ENCODE measurements at regions not wholly inside any gene's neighbourhood (a gene's known extent, or its start where the extent isn't known, plus 50 kb on each side); places are given as distances from the start of the nearest gene placed in this dataset.

DNA sequence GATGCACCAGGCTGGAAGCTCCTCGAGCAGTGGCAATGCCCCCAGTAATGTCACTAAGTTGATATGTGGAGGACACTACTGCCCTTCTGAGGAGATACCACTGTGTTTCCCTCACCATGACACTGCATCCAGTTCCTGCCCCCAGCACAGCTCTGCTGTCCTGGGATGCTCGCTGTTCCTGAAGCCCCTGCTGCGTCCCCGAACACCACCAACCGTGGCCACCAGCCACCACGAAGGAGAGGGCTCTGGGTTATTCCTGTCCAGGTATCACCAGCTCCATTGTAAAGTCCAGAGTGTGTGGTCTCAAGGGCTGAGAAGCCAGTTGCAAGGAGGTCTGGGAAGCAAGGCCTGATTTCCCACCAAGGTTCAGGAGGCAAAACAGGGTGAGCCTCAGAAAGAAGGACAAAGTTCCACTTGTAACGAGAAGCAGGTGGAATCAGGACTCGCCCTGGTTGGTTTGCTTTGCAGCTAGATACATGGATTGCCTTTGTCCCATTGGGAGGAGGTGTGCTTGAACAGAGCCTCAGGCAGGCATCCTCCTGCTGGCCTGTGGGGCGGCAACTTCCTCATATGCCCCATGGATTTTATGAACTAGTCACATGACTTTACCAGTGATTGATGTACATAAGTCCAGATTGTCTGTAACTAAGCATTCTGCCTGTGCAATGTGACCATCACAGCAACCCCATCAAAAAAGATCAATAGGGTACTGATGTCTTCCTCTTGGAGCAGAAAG lies 427.0 kb upstream of the VSTM2A start:
- no peak overlapping the region for H3K4me3 ChIP-seq (ENCODE audit: low read length)
- DNase-seq (ENCODE audit: low read depth): no peak
- no peak for TF ChIP-seq CTCF (conservative IDR thresholded peaks at IDR 0.05; ENCODE audit: low read depth, low read length)

DNA sequence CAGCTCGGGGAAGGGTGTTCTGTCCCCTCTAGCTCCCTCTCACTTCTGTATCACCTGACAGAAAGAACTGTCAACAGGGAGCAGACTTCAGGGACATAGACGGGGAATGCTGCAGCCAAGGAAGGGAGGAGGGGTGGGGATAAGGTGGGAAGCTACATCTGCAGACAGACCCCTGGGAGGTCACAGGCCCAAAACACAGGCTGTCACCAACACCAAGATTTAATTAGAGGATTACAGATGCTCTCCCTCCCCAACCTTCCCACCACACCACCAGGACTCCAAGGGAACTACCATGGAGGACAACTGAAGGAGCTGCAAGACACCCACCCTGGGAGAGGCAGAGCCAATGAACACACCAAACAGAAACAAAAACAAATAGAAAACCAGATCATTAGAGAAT lies 425.2 kb upstream of the VSTM2A start:
- TF ChIP-seq CTCF (conservative IDR thresholded peaks at IDR 0.05; ENCODE audit: low read depth, low read length): no peak
- no peak overlapping the region for H3K4me3 ChIP-seq (ENCODE audit: low read length)
- no peak for DNase-seq (ENCODE audit: low read depth)

- TF ChIP-seq CTCF (conservative IDR thresholded peaks at IDR 0.05; ENCODE audit: low read depth, low read length): no peak
- no peak overlapping the region for H3K4me3 ChIP-seq (ENCODE audit: low read length)
- DNase-seq (ENCODE audit: low read depth): no peak
Observed at GRCh38 chr7:54129035-54129434, 413.1 kb upstream of the VSTM2A start.

- no peak for TF ChIP-seq CTCF (conservative IDR thresholded peaks at IDR 0.05; ENCODE audit: low read depth, low read length)
Observed at GRCh38 chr7:54141576-54141975, 400.6 kb upstream of the VSTM2A start.

GRCh38 chr7:54145716-54146115 lies 396.5 kb upstream of the VSTM2A start:
- no peak for TF ChIP-seq CTCF (conservative IDR thresholded peaks at IDR 0.05; ENCODE audit: low read depth, low read length)
- H3K4me3 ChIP-seq (ENCODE audit: low read length): no peak overlapping the region
- no peak for DNase-seq (ENCODE audit: low read depth)

More at GRCh38 chr7:54141576-54141975, 400.6 kb upstream of the VSTM2A start:
- DNase-seq (ENCODE audit: low read depth): no peak
- H3K4me3 ChIP-seq (ENCODE audit: low read length): no peak overlapping the region

GRCh38 chr7:54153462-54153861 lies 388.7 kb upstream of the VSTM2A start:
- no peak overlapping the region for H3K4me3 ChIP-seq (ENCODE audit: low read length)
- no peak for TF ChIP-seq CTCF (conservative IDR thresholded peaks at IDR 0.05; ENCODE audit: low read depth, low read length)
- DNase-seq (ENCODE audit: low read depth): no peak

DNA sequence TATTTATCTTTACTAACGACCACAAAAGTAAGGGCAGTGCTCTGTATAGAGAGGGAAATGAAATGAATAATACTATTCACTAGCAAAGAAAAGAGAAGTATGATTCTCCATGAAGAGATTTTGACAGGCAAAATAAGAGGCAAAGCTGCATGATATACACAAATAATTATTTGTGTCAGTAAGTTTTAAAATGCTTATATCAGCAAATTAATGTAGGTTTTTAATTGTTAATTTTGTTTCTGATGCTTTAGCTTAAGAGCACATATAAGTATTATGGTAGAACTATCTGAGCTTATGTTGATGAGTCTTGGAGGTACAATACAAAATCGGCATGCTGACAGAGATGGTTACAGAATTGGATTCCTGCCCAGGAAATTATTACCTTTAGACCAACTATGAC lies 383.1 kb upstream of the VSTM2A start:
- no peak overlapping the region for H3K4me3 ChIP-seq (ENCODE audit: low read length)
- DNase-seq (ENCODE audit: low read depth): no peak
- TF ChIP-seq CTCF (conservative IDR thresholded peaks at IDR 0.05; ENCODE audit: low read depth, low read length): no peak

Data from retinal pigment epithelial cell (primary cell).